ENCODE measurements at regions not wholly inside any gene's neighbourhood (a gene's known extent, or its start where the extent isn't known, plus 50 kb on each side); places are given as distances from the start of the nearest gene placed in this dataset.

DNA sequence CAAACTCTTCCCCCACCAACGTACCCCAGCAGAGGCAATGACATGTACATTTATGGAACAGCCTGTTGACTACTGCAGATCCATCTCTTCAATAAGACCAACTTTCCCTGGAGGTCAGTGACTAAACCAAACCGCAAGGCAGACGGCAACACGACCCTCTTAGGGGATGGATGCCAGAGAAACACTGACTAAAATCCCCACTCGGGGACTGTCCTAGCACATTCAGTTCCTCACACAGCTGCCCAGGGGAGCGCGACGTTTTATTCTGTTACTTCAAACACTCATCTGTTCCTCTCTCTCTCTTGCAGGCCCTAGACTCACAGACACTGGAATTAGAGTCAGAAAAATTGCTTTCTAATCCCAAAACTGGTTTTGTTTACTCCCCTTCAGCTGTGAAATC lies 146.5 kb upstream of the PRSS1 start:
- Histone ChIP-seq H3K36me3 (replicated peaks; ENCODE audit: control insufficient read depth, insufficient read depth, low read length) (no peaks in the 10 kb centered on the region), H3K4me3 (ENCODE audit: insufficient read depth, low read depth, low read length) (no peak overlapping the region), H3K27me3 (ENCODE audit: control insufficient read depth, insufficient read depth, low read length) (no peaks in the 10 kb centered on the region; the same call in 1 of the 2 replicates)
- no peak for DNase-seq

DNA sequence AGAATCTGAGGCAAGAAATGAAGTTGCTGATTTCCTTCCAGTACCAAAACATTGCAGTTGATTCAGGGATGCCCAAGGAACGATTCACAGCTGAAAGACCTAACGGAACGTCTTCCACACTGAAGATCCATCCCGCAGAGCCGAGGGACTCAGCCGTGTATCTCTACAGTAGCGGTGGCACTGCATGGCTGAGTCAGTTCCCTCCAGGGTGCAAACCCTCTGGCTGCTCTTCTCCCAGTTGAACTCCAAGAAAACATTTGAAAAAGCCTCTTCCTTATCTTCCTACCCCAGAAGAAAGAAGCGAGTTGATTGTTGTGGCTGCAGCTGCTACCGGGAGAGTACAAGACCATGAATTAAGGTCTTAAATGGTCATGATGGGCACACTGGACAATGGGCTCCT lies 147.1 kb upstream of the PRSS1 start:
- Histone ChIP-seq H3K4me3 (ENCODE audit: insufficient read depth, low read depth, low read length) (no peak overlapping the region), H3K27me3 (ENCODE audit: control insufficient read depth, insufficient read depth, low read length) (no peaks in the 10 kb centered on the region; the same call in 1 of the 2 replicates), H3K36me3 (replicated peaks; ENCODE audit: control insufficient read depth, insufficient read depth, low read length) (no peaks in the 10 kb centered on the region)
- DNase-seq = no peak

DNA sequence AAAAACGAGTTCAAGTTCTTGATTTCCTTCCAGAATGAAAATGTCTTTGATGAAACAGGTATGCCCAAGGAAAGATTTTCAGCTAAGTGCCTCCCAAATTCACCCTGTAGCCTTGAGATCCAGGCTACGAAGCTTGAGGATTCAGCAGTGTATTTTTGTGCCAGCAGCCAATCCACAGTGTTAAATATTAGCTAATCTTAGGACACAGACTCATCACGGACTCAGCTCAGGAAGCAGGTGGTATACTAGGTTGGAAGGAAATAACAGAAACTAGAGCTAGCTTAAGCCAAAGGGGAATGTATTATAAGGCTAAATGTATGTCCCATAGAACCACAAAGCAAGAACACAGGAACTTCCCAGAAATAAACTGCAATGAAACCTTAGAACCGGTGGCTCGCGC lies 151.0 kb upstream of the PRSS1 start:
- Histone ChIP-seq H3K36me3 (replicated peaks; ENCODE audit: control insufficient read depth, insufficient read depth, low read length) (no peaks in the 10 kb centered on the region), H3K4me3 (ENCODE audit: insufficient read depth, low read depth, low read length) (no peak overlapping the region), H3K27me3 (ENCODE audit: control insufficient read depth, insufficient read depth, low read length) (no peaks in the 10 kb centered on the region; the same call in 1 of the 2 replicates)
- no peak for DNase-seq

DNA sequence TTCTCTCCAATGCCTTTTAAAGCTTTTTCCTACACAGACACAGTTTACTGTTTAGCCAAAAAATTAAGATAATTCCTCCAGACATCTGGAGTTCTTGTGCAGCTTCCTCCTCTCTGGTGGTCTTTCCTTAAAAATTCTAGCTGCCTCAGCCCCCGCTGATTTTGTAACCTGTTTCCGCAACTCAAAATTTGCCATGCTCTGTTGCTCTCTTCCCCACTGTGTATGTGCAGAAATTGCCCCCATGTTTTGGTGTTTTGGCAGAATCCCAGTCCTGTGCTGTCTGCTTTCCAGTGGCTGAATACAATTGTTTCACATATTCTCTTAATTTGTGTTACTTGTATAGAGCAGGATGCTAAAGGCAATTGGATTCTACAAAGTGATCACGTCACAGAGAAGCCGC lies 151.7 kb upstream of the PRSS1 start:
- H3K4me3 ChIP-seq (ENCODE audit: insufficient read depth, low read depth, low read length) = no peak overlapping the region
- H3K27me3 ChIP-seq (ENCODE audit: control insufficient read depth, insufficient read depth, low read length) = no peaks in the 10 kb centered on the region; the same call in 1 of the 2 replicates
- no peak for DNase-seq
- no peaks in the 10 kb centered on the region for H3K36me3 ChIP-seq (replicated peaks; ENCODE audit: control insufficient read depth, insufficient read depth, low read length)

DNA sequence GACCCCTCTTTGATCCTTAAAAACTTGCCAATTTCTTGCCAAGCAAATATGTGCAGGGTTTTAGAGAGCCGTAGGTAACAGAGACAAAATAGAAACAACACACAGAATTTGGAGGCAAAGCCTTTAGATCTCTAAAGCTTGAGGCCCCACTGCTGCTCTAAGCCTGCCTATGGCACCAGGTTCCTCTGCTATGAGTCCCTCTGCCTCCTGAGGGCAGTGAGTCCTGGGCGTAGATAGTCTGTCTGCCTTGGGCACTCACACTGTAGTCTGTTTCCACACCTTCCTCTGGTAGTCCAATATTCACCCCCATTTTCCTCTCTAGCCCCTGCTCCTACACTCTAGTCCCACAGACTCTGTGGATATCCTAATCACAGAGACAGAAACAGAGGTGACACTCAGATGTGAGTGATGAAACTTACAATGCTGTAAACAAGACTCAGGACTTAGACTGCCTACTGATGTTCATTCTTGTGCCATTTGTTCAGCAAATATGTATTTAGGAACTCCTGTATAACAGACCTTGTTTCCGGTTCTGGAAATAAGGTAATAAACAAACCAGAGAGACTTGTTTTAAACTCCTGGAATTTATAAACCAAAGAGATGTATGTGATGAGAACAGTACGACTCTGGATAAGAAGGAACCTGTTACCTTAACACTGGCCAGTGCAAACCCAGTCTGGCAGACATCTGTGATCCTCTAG lies 153.3 kb upstream of the PRSS1 start:
- Histone ChIP-seq H3K36me3 (replicated peaks; ENCODE audit: control insufficient read depth, insufficient read depth, low read length) (no peaks in the 10 kb centered on the region), H3K4me3 (ENCODE audit: insufficient read depth, low read depth, low read length) (no peak overlapping the region), H3K27me3 (ENCODE audit: control insufficient read depth, insufficient read depth, low read length) (no peaks in the 10 kb centered on the region; the same call in 1 of the 2 replicates)
- no peak for DNase-seq

DNA sequence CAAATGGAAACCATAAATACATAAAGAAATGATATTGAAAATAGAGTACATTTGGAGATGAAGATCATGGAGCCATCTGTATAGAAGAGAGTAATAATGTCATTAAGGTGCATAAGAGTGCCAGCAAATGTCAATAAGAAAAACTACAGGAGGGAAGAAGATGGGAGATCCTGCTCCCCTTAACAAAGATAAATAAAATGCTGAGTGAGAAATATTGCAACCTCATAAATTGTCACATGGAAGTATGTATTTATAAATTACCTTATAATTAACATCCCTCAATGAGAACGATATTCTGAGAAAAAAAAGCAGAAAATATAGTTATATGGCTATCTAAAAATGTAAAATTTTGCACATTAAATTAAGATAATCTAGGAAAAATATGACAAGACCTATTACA lies 155.2 kb upstream of the PRSS1 start:
- no peaks in the 10 kb centered on the region for H3K36me3 ChIP-seq (replicated peaks; ENCODE audit: control insufficient read depth, insufficient read depth, low read length)
- DNase-seq = no peak
- no peaks in the 10 kb centered on the region; the same call in 1 of the 2 replicates for H3K27me3 ChIP-seq (ENCODE audit: control insufficient read depth, insufficient read depth, low read length)
- no peak overlapping the region for H3K4me3 ChIP-seq (ENCODE audit: insufficient read depth, low read depth, low read length)

DNA sequence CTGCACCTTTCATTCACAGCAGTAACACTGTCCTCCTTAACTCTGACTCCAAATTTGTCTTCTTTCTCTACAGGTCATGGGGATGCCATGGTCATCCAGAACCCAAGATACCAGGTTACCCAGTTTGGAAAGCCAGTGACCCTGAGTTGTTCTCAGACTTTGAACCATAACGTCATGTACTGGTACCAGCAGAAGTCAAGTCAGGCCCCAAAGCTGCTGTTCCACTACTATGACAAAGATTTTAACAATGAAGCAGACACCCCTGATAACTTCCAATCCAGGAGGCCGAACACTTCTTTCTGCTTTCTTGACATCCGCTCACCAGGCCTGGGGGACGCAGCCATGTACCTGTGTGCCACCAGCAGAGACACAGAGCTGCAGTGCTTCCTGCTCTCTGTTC lies 156.2 kb upstream of the PRSS1 start:
- Histone ChIP-seq H3K27me3 (ENCODE audit: control insufficient read depth, insufficient read depth, low read length) (no peaks in the 10 kb centered on the region; the same call in 1 of the 2 replicates), H3K36me3 (replicated peaks; ENCODE audit: control insufficient read depth, insufficient read depth, low read length) (no peaks in the 10 kb centered on the region), H3K4me3 (ENCODE audit: insufficient read depth, low read depth, low read length) (no peak overlapping the region)
- DNase-seq = no peak

DNA sequence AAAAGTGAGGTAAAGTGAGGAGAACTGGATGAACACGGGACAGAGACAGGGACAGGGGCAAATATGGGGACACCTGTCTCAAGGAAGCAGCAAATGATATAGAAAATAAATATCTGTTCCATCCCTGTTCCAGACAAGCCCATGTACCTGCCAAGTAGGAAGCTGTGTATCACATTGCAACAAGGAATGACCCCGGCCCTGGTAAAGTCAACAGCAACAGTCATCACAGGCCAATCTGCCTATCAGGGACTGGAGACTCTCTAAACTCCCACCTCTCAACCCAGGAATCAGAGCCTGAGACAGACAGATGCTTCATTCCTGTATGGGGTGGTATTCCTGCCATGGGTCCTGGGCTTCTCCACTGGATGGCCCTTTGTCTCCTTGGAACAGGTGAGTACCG lies 156.6 kb upstream of the PRSS1 start:
- no peak for DNase-seq
- H3K27me3 ChIP-seq (ENCODE audit: control insufficient read depth, insufficient read depth, low read length) = no peaks in the 10 kb centered on the region; the same call in 1 of the 2 replicates
- H3K4me3 ChIP-seq (ENCODE audit: insufficient read depth, low read depth, low read length) = no peak overlapping the region
- H3K36me3 ChIP-seq (replicated peaks; ENCODE audit: control insufficient read depth, insufficient read depth, low read length) = no peaks in the 10 kb centered on the region

DNA sequence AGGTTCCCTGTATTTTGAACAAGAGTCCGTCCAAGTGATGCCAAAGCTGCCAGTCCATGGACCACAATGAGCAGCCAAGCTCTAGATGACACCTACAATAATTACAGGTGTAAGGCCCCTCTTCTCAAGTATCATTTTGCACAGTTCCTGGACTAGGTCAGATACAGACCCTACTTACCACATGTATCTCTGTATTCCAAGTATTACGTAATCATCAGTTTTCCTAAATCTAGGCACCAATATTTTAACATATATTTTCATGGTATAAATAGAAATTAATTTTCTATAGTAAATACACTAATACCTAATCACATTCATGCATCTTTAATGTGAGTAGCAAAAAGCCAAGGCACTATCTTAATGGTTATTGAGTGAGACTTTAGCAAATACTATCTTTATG lies 157.0 kb upstream of the PRSS1 start:
- DNase-seq = no peak
- Histone ChIP-seq H3K36me3 (replicated peaks; ENCODE audit: control insufficient read depth, insufficient read depth, low read length) (no peaks in the 10 kb centered on the region), H3K27me3 (ENCODE audit: control insufficient read depth, insufficient read depth, low read length) (no peaks in the 10 kb centered on the region), H3K4me3 (ENCODE audit: insufficient read depth, low read depth, low read length) (no peak overlapping the region)

DNA sequence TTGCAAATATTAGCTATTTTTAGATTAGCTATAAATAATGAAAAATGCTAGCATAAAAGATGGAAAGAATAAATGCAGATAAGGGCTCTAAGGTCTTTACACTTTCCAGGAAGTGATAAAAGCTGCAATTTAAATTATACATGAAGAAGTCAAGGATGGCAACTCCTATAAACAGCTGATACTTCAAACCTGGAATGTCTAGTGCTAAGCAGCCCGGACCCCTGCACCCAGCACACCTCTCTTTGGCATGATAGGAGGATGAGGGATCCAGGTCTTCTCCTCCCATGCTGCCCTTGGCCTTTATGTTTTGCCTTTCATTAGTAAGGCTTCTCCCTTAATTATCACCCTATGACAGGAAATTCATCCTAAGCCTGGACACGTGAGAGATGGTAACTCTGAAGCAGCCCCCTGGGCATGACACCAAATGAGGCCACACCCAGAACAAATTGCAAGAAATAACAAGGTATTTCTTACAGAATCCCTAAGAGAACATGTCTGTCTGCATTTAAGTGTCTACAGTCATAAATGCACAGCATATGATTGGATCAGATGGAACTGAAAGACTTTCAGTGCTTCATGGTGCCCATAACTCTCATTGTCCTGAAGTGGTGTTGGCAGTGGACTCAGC lies 158.3 kb upstream of the PRSS1 start:
- Histone ChIP-seq H3K36me3 (replicated peaks; ENCODE audit: control insufficient read depth, insufficient read depth, low read length) (no peaks in the 10 kb centered on the region), H3K4me3 (ENCODE audit: insufficient read depth, low read depth, low read length) (no peak overlapping the region), H3K27me3 (ENCODE audit: control insufficient read depth, insufficient read depth, low read length) (no peaks in the 10 kb centered on the region)
- DNase-seq = no peak

DNA sequence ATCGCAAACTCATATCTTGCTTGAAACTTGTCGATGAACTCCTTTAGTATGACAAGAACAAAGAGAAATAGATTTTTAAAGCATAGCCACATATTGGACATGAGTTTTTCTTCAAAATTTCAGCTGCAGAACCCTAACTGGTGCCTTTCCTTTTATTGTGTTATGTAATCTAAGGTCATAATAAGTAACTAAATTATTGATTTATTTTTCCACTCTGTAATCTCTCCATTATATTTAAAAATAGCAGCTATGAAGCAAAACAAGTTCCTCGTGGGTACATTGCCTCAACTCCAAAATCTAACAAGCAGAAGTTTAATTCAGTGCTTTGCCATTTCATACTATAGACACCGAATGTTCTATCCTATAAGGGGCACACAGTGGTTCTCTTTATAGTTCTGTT lies 159.2 kb upstream of the PRSS1 start:
- H3K27me3 ChIP-seq (ENCODE audit: control insufficient read depth, insufficient read depth, low read length) = no peaks in the 10 kb centered on the region
- no peak for DNase-seq
- H3K36me3 ChIP-seq (replicated peaks; ENCODE audit: control insufficient read depth, insufficient read depth, low read length) = no peaks in the 10 kb centered on the region
- no peak overlapping the region for H3K4me3 ChIP-seq (ENCODE audit: insufficient read depth, low read depth, low read length)

DNA sequence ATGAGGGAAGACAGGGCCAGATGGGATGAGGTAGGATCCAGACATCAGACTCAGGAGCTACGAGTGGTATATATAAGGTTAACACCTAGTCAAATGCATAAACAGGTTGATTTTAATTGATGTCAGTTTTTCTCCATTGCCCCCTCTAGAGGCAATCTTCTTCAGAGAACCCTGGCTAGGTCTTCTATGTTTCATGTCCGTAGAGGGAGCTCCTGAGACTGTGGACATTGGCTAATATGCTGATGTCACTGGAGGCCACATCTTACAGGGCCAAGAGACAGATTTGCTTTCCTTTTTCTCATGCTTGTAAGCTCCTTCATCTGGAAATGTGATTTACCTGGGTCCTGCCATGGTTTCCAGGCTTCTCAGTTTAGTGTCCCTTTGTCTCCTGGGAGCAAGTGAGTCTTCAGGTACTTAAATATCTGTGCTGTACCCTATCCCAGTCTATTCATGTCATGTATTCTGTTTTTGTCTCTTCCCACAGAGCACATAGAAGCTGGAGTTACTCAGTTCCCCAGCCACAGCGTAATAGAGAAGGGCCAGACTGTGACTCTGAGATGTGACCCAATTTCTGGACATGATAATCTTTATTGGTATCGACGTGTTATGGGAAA lies 161.6 kb upstream of the PRSS1 start:
- no peak overlapping the region for H3K4me3 ChIP-seq (ENCODE audit: insufficient read depth, low read depth, low read length)
- H3K27me3 ChIP-seq (ENCODE audit: control insufficient read depth, insufficient read depth, low read length) = no peaks in the 10 kb centered on the region
- peak; percentile 47 for DNase-seq
- no peaks in the 10 kb centered on the region for H3K36me3 ChIP-seq (replicated peaks; ENCODE audit: control insufficient read depth, insufficient read depth, low read length)

DNA sequence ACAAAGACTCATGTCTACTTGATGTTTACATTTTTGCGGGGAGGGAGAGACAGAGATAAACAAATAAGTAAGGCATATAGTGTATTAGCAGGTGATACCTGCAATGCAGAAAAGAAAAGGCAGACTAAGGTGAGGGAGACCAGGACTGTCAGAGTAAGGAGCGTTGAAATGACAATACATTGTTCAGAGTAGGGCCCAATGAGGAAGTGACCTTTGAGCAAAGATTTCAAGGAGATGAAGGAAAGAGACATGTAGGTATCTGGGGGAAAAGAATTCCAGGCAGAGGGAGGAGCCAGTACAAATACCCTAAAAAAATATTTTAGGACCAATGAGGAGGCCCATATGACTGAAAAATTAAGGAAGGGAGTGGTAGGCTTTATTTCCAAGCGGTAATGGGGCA lies 162.7 kb upstream of the PRSS1 start:
- no peak for DNase-seq
- no peaks in the 10 kb centered on the region for H3K36me3 ChIP-seq (replicated peaks; ENCODE audit: control insufficient read depth, insufficient read depth, low read length)
- H3K4me3 ChIP-seq (ENCODE audit: insufficient read depth, low read depth, low read length) = no peak overlapping the region
- no peaks in the 10 kb centered on the region for H3K27me3 ChIP-seq (ENCODE audit: control insufficient read depth, insufficient read depth, low read length)

DNA sequence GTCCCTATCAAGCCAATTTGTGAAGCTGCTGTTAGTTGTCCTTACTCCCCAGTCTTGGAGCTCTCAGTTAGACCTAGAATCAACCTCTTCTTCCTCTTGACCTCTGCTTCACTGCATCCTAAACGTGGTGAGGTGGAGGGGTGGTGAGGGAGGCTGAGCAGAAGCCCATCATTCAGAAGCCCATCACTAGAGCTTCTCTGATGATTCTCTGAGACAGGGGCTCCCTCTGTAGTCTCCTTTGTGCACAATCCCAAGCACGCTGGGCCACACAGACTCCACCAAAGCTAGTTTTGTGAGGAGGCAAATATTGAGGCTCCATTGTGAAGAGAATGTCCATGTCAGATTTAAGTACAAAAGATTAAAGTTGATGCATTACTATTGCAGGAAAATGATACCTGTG lies 163.8 kb upstream of the PRSS1 start:
- no peaks in the 10 kb centered on the region for H3K27me3 ChIP-seq (ENCODE audit: control insufficient read depth, insufficient read depth, low read length)
- no peaks in the 10 kb centered on the region for H3K36me3 ChIP-seq (replicated peaks; ENCODE audit: control insufficient read depth, insufficient read depth, low read length)
- DNase-seq = no peak
- no peak overlapping the region for H3K4me3 ChIP-seq (ENCODE audit: insufficient read depth, low read depth, low read length)

DNA sequence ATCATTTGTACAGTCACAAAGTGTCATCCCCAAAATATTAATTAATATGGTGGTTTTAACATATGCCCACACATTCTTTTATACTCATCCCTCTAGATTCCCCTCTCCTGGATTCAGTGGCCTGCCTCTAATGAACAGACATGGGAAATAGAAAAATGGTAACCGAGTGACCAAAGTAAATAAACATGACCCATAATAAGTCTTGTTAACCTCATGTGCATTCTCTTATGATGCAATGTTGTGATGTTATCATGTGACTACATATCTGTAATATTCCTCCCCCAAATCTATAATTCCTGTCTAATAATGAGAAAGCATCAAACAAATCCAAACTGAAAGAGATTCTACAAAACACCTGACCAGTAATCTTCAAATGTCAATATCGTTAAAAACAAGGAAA lies 164.5 kb upstream of the PRSS1 start:
- Histone ChIP-seq H3K27me3 (ENCODE audit: control insufficient read depth, insufficient read depth, low read length) (no peaks in the 10 kb centered on the region), H3K36me3 (replicated peaks; ENCODE audit: control insufficient read depth, insufficient read depth, low read length) (no peaks in the 10 kb centered on the region), H3K4me3 (ENCODE audit: insufficient read depth, low read depth, low read length) (no peak overlapping the region)
- DNase-seq = no peak

Measured in H7 (cell line).